ENCODE measurements at regions not wholly inside any gene's neighbourhood (a gene's known extent, or its start where the extent isn't known, plus 50 kb on each side); places are given as distances from the start of the nearest gene placed in this dataset.

DNA sequence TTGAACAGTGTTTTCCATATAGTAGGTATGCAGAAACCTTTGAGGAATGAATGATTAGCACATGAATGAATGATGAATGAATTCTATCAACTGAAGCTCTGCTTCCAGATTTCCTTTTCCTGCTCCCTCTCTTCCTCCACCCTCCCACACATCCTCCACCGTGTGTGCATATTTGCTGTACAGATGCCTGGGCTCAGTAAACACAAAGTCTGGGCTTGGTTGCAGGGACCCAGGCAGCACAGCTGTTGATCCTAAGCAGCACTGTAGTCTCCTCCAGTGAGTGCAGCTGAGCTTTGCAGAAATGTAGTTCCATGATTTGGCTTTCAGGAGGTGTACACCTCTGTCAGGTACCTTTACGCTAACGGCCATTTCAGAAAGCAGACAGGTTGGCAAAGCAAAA is 611.7 kb downstream of the NUF2 start:
- H3K79me2 ChIP-seq (ENCODE audit: low read length): no peaks in the 10 kb centered on the region
- no peaks in the 10 kb centered on the region for H3K9me3 ChIP-seq (ENCODE audit: insufficient read depth, low read length)
- no peaks in the 10 kb centered on the region for H3K36me3 ChIP-seq (replicated peaks; ENCODE audit: low read depth, low read length)
- H3K4me1 ChIP-seq (ENCODE audit: low read length): no peaks in the 10 kb centered on the region
- H4K20me1 ChIP-seq (ENCODE audit: insufficient read depth, low read length): no peaks in the 10 kb centered on the region
- no peak overlapping the region for H2AFZ ChIP-seq (ENCODE audit: low read depth, low read length)
- H3K4me3 ChIP-seq (ENCODE audit: low read length): no peak overlapping the region
- no peaks in the 10 kb centered on the region for H3K27me3 ChIP-seq (ENCODE audit: low read depth, low read length)
- H3K27ac ChIP-seq (ENCODE audit: low read length): no peak overlapping the region
- H3K4me2 ChIP-seq (ENCODE audit: low read length): no peak overlapping the region
- no peak for TF ChIP-seq EZH2phosphoT487 (IDR thresholded peaks at IDR 0.05; ENCODE audit: low read depth)
- TF ChIP-seq, protein P1, sequence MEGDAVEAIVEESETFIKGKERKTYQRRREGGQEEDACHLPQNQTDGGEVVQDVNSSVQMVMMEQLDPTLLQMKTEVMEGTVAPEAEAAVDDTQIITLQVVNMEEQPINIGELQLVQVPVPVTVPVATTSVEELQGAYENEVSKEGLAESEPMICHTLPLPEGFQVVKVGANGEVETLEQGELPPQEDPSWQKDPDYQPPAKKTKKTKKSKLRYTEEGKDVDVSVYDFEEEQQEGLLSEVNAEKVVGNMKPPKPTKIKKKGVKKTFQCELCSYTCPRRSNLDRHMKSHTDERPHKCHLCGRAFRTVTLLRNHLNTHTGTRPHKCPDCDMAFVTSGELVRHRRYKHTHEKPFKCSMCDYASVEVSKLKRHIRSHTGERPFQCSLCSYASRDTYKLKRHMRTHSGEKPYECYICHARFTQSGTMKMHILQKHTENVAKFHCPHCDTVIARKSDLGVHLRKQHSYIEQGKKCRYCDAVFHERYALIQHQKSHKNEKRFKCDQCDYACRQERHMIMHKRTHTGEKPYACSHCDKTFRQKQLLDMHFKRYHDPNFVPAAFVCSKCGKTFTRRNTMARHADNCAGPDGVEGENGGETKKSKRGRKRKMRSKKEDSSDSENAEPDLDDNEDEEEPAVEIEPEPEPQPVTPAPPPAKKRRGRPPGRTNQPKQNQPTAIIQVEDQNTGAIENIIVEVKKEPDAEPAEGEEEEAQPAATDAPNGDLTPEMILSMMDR (IDR thresholded peaks at IDR 0.05; ENCODE audit: low read depth, low read length): no peak
- H3K9ac ChIP-seq (ENCODE audit: low read length): no peak overlapping the region

DNA sequence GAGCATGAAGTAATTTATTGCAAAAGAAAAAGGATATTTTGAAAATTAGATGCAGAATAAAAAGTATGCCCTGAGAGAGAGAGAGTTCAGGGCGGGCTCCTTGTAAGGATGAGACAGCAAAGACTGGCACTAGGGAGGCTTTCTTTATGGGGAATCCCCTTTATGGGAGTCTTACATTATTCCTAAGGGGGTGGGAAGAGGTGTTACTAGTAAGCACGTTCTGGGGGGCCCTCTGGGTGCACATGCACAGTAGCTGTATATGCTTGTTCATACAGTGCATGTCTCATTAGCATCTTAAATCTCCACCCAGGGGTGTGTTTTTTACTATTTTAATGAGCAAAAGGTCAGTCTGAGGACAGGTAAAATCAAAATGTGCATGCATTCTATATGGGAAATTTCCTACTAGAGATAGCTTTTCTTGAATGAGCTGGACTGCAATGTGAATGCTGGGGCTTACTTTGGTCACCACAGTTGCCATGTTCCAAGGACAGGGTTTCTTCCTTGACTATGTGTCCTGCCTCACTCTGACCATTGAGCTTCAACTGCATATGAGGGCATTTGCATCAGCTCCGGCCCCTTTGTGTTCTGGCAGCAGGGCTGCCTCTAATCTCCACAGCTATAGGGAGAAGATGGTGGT is 614.1 kb downstream of the NUF2 start:
- Histone ChIP-seq H3K36me3 (replicated peaks; ENCODE audit: low read depth, low read length) (no peaks in the 10 kb centered on the region), H4K20me1 (ENCODE audit: insufficient read depth, low read length) (no peaks in the 10 kb centered on the region), H3K27ac (ENCODE audit: low read length) (no peak overlapping the region), H3K79me2 (ENCODE audit: low read length) (no peaks in the 10 kb centered on the region), H3K9ac (ENCODE audit: low read length) (no peak overlapping the region), H3K4me2 (ENCODE audit: low read length) (no peak overlapping the region), H3K4me3 (ENCODE audit: low read length) (no peak overlapping the region), H3K27me3 (ENCODE audit: low read depth, low read length) (no peaks in the 10 kb centered on the region), H2AFZ (ENCODE audit: low read depth, low read length) (no peak overlapping the region), H3K9me3 (ENCODE audit: insufficient read depth, low read length) (no peaks in the 10 kb centered on the region), H3K4me1 (ENCODE audit: low read length) (no peaks in the 10 kb centered on the region)
- TF ChIP-seq, protein P1 (IDR thresholded peaks at IDR 0.05; ENCODE audit: low read depth, low read length): no peak
- TF ChIP-seq EZH2phosphoT487 (IDR thresholded peaks at IDR 0.05; ENCODE audit: low read depth): no peak

DNA sequence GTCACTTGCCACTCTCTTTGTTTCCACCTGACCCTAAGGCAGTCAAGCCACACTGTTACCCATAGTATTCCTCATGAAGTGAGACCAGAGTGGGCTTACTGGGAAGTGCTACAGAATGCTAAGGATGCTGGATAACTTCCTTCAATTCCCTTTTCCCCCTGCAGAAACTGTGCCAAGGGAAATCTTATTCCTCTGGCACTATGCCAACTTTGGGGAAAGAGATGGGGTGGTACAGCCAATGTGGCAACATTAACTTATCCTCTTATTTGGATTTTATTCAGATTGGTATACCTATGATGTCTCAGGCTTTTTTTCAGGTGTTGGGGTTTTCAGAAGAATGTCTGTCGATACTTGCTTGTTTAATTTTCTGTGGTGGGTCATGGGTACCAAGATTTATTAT is 599.4 kb upstream of the PBX1 start:
- Histone ChIP-seq H3K27me3 (ENCODE audit: low read depth, low read length) (no peaks in the 10 kb centered on the region), H3K9me3 (ENCODE audit: insufficient read depth, low read length) (no peaks in the 10 kb centered on the region)

DNA sequence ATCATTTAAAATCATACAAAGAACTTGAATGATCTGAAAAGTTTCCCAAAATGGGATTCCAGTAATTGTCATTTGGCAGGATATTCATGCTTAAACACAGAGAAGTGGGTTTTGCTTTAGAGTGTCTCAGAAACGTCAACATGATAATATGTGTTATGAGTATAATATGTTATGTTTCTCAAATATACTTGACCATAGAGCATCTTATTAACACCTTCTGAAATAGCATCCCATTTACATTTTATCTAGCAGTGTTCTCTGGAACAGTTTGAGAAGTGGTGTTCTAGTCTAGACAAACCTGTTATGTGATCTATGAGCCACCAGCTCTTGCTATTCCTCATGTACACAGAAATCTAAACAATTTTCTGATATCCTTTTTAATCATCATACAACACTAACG is 588.8 kb upstream of the PBX1 start:
- Histone ChIP-seq H3K36me3 (replicated peaks; ENCODE audit: low read depth, low read length) (no peaks in the 10 kb centered on the region), H3K79me2 (ENCODE audit: low read length) (no peaks in the 10 kb centered on the region), H3K9ac (ENCODE audit: low read length) (no peak overlapping the region), H3K9me3 (ENCODE audit: insufficient read depth, low read length) (no peaks in the 10 kb centered on the region), H3K4me1 (ENCODE audit: low read length) (no peaks in the 10 kb centered on the region), H3K27ac (ENCODE audit: low read length) (no peak overlapping the region), H3K4me2 (ENCODE audit: low read length) (no peak overlapping the region), H4K20me1 (ENCODE audit: insufficient read depth, low read length) (no peaks in the 10 kb centered on the region), H2AFZ (ENCODE audit: low read depth, low read length) (no peak overlapping the region), H3K4me3 (ENCODE audit: low read length) (no peak overlapping the region), H3K27me3 (ENCODE audit: low read depth, low read length) (no peaks in the 10 kb centered on the region)
- no peak for TF ChIP-seq EZH2phosphoT487 (IDR thresholded peaks at IDR 0.05; ENCODE audit: low read depth)
- TF ChIP-seq, protein P1 (IDR thresholded peaks at IDR 0.05; ENCODE audit: low read depth, low read length): no peak

More for the DNA sequence above, 599.4 kb upstream of the PBX1 start:
- Histone ChIP-seq H2AFZ (ENCODE audit: low read depth, low read length) (no peak overlapping the region), H3K4me3 (ENCODE audit: low read length) (no peak overlapping the region), H4K20me1 (ENCODE audit: insufficient read depth, low read length) (no peaks in the 10 kb centered on the region), H3K27ac (ENCODE audit: low read length) (no peak overlapping the region), H3K36me3 (replicated peaks; ENCODE audit: low read depth, low read length) (no peaks in the 10 kb centered on the region), H3K79me2 (ENCODE audit: low read length) (no peaks in the 10 kb centered on the region), H3K4me2 (ENCODE audit: low read length) (no peak overlapping the region), H3K4me1 (ENCODE audit: low read length) (no peaks in the 10 kb centered on the region), H3K9ac (ENCODE audit: low read length) (no peak overlapping the region)
- TF ChIP-seq, protein P1 (IDR thresholded peaks at IDR 0.05; ENCODE audit: low read depth, low read length): no peak
- no peak for TF ChIP-seq EZH2phosphoT487 (IDR thresholded peaks at IDR 0.05; ENCODE audit: low read depth)
